ENCODE measurements at regions not wholly inside any gene's neighbourhood (a gene's known extent, or its start where the extent isn't known, plus 50 kb on each side); places are given as distances from the start of the nearest gene placed in this dataset.
A peak's percentile ranks its signal among the peaks of the same experiment; 100 is the strongest.

GRCh38 chr4:122305853-122306252 lies 73.0 kb upstream of the ADAD1 start:
- no peak for DNase-seq

- peak; percentile 17 for DNase-seq
Observed at GRCh38 chr4:122309988-122310626, 68.7 kb upstream of the ADAD1 start.

DNA sequence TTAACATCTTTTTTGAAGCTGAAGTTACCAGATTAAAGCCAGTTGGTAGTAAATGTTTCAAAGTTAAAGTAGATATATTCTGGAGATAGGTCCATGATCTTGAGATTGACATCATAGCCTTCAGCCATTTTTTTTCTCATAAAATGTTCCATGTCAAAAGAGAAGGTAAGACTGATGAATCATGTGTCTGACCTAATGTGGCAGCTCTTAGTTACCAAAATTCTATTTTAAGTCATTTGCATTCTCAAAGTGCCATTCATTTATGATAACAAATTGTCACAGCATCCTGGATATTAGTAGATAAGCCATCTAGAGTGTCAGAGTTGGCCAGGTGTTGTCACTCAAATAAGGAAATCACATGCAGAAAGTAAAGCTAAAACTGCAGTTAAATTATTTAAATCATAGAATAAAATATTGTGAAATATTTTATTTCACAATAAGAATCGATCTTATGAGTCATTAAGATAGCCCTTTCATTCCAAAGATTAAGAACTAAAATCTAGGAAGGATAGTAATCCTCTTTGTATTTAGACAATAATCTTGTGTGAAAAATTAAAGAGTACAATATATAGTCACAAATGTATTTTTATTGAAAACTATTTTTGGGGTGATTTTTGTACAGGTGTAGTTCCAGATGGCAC lies 65.7 kb upstream of the ADAD1 start:
- DNase-seq, result no peak

- no peak for DNase-seq
Observed at GRCh38 chr4:122326908-122327307, 51.9 kb upstream of the ADAD1 start.

- DNase-seq, result no peak
Observed at GRCh38 chr4:122328893-122329292, 49.9 kb upstream of the ADAD1 start.

Measured in fibroblast of skin of scalp (primary cell).